ENCODE measurements at regions not wholly inside any gene's neighbourhood (a gene's known extent, or its start where the extent isn't known, plus 50 kb on each side); places are given as distances from the start of the nearest gene placed in this dataset.

DNA sequence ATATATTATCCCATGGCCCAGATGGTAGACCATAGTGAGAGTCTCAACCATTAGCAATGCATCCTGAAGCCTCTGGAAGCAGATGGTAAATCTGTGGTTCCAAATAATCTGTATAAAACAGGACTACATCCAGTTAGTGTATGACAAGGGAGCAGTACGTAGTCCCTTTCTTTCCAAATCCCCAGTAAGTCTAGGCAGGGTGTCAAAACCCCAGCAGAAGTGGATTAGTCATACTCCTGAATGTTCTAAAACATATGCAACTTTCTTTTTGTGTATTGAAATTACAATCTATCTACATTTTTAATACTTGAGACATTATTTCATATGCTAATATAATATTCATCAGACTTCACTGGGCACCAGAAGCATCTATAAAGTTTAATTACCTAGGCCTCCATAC, 295.1 kb upstream of the ANO5 start:
- 82% methylated on average over 1 of the region's 1 CpG for WGBS
- intact Hi-C loops (cut with DNase I): no loop called here
- H3K4me1 ChIP-seq (replicated peaks): no peaks in the 10 kb centered on the region
- H3K36me3 ChIP-seq: no peaks in the 10 kb centered on the region
- no peak overlapping the region for H3K4me3 ChIP-seq
- H3K27ac ChIP-seq: no peak overlapping the region
- DNase-seq (ENCODE audit: low spot score): no peak
- H3K27me3 ChIP-seq (replicated peaks; ENCODE audit: insufficient read depth): no peaks in the 10 kb centered on the region
- TF ChIP-seq POLR2A (IDR thresholded peaks at IDR 0.05) (no peak), POLR2AphosphoS5 (IDR thresholded peaks at IDR 0.05) (no peak)
- TF ChIP-seq, protein P1, sequence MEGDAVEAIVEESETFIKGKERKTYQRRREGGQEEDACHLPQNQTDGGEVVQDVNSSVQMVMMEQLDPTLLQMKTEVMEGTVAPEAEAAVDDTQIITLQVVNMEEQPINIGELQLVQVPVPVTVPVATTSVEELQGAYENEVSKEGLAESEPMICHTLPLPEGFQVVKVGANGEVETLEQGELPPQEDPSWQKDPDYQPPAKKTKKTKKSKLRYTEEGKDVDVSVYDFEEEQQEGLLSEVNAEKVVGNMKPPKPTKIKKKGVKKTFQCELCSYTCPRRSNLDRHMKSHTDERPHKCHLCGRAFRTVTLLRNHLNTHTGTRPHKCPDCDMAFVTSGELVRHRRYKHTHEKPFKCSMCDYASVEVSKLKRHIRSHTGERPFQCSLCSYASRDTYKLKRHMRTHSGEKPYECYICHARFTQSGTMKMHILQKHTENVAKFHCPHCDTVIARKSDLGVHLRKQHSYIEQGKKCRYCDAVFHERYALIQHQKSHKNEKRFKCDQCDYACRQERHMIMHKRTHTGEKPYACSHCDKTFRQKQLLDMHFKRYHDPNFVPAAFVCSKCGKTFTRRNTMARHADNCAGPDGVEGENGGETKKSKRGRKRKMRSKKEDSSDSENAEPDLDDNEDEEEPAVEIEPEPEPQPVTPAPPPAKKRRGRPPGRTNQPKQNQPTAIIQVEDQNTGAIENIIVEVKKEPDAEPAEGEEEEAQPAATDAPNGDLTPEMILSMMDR (IDR thresholded peaks at IDR 0.05): no peak
- H3K9me3 ChIP-seq: no peaks in the 10 kb centered on the region

- no peaks in the 10 kb centered on the region for H3K36me3 ChIP-seq
- intact Hi-C loops (cut with DNase I): no loop called here
- no peaks in the 10 kb centered on the region for H3K9me3 ChIP-seq
- TF ChIP-seq POLR2AphosphoS5 (IDR thresholded peaks at IDR 0.05) (no peak), POLR2A (IDR thresholded peaks at IDR 0.05) (no peak)
- TF ChIP-seq, protein P1 (IDR thresholded peaks at IDR 0.05): no peak
- no peaks in the 10 kb centered on the region for H3K27me3 ChIP-seq (replicated peaks; ENCODE audit: insufficient read depth)
- H3K4me3 ChIP-seq: no peak overlapping the region
- DNase-seq (ENCODE audit: low spot score): no peak
- H3K27ac ChIP-seq: no peak overlapping the region
- no peaks in the 10 kb centered on the region for H3K4me1 ChIP-seq (replicated peaks)
These were observed 284.7 kb upstream of the ANO5 start for GRCh38 chr11:21908211-21908610.

DNA sequence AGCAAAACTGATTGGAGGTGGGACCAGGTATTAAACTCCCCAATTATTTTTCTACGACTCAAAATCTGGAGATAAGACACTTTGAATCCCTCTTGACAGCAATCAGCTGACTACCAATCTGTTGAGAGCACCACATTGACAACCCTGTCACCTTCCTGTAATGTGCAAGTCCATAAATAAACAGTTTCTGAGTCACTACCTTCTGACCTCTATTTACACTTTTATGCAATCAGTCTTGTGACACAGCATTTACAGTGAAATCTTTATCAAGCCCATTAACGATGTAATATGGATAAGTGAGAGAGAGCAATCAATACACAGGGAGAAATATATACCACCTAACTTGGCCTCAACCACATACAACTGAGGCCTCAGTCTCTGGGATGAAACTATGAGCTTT, 283.7 kb upstream of the ANO5 start:
- 73% methylated on average over 2 of the region's 2 CpGs for WGBS
- Histone ChIP-seq H3K4me1 (replicated peaks) (no peaks in the 10 kb centered on the region), H3K4me3 (no peak overlapping the region), H3K27me3 (replicated peaks; ENCODE audit: insufficient read depth) (no peaks in the 10 kb centered on the region), H3K36me3 (no peaks in the 10 kb centered on the region), H3K9me3 (no peaks in the 10 kb centered on the region), H3K27ac (no peak overlapping the region)
- DNase-seq (ENCODE audit: low spot score): no peak
- no peak for TF ChIP-seq POLR2AphosphoS5 (IDR thresholded peaks at IDR 0.05)
- TF ChIP-seq POLR2A (IDR thresholded peaks at IDR 0.05): no peak
- TF ChIP-seq, protein P1 (IDR thresholded peaks at IDR 0.05): no peak
- intact Hi-C loops (cut with DNase I): no loop called here

DNA sequence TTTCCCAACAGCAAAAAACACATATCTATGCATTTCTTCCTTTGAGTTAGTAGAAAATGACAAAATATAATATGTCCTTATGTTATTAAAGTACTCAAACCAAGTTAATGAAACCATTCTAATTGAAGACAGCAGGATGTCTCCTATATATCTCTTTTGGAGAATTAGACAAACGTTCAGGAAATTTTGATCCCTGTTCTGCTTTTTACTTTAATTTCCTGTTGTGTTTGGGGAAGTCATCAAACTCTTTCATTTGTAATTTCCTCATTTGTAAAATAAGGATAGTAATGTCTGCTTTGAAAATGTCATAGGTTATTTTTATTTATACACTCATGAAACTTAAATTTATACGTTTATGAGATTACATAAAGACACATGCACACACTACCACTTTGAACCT, 281.8 kb upstream of the ANO5 start:
- Histone ChIP-seq H3K27ac (no peak overlapping the region), H3K9me3 (no peaks in the 10 kb centered on the region), H3K4me3 (no peak overlapping the region), H3K4me1 (replicated peaks) (no peaks in the 10 kb centered on the region), H3K27me3 (replicated peaks; ENCODE audit: insufficient read depth) (no peaks in the 10 kb centered on the region), H3K36me3 (no peaks in the 10 kb centered on the region)
- intact Hi-C loops (cut with DNase I): no loop called here
- TF ChIP-seq POLR2A (IDR thresholded peaks at IDR 0.05) (no peak), POLR2AphosphoS5 (IDR thresholded peaks at IDR 0.05) (no peak)
- TF ChIP-seq, protein P1 (IDR thresholded peaks at IDR 0.05): no peak
- 72% methylated on average over 2 of the region's 2 CpGs for WGBS
- no peak for DNase-seq (ENCODE audit: low spot score)

- no peak for DNase-seq (ENCODE audit: low spot score)
- Histone ChIP-seq H3K27me3 (replicated peaks; ENCODE audit: insufficient read depth) (no peaks in the 10 kb centered on the region), H3K4me1 (replicated peaks) (no peaks in the 10 kb centered on the region), H3K9me3 (no peaks in the 10 kb centered on the region), H3K36me3 (no peaks in the 10 kb centered on the region), H3K4me3 (no peak overlapping the region), H3K27ac (no peak overlapping the region)
- 93% methylated on average over 1 of the region's 1 CpG for WGBS
- intact Hi-C loops (cut with DNase I): no loop called here
- TF ChIP-seq POLR2AphosphoS5 (IDR thresholded peaks at IDR 0.05) (no peak), POLR2A (IDR thresholded peaks at IDR 0.05) (no peak)
- TF ChIP-seq, protein P1 (IDR thresholded peaks at IDR 0.05): no peak
These were observed 280.6 kb upstream of the ANO5 start for GRCh38 chr11:21912285-21912684.
